ENCODE measurements at regions not wholly inside any gene's neighbourhood (a gene's known extent, or its start where the extent isn't known, plus 50 kb on each side); places are given as distances from the start of the nearest gene placed in this dataset.

DNA sequence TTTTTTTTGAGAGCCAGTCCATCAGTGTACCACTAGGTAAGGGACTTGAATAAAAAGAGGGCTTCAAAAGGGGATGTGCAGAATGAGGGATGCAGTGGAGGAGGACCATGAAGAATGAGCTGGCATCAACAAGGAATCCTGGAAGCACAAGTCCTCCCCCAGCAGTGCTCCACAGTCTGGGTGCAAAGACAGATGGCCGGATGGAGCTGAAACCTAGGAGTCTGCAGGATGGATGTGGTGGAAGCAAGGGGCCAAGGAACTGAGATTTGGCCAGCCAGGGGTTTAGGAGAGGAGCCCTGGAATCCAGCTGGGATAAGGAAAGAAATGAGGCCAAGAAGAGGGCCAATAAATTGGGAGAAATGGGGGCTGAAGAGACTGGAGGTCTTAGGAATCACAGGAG is 51.8 kb upstream of the RAB6C start:
- no peak overlapping the region for H3K9ac ChIP-seq (ENCODE audit: low read length)
- TF ChIP-seq, protein P1, sequence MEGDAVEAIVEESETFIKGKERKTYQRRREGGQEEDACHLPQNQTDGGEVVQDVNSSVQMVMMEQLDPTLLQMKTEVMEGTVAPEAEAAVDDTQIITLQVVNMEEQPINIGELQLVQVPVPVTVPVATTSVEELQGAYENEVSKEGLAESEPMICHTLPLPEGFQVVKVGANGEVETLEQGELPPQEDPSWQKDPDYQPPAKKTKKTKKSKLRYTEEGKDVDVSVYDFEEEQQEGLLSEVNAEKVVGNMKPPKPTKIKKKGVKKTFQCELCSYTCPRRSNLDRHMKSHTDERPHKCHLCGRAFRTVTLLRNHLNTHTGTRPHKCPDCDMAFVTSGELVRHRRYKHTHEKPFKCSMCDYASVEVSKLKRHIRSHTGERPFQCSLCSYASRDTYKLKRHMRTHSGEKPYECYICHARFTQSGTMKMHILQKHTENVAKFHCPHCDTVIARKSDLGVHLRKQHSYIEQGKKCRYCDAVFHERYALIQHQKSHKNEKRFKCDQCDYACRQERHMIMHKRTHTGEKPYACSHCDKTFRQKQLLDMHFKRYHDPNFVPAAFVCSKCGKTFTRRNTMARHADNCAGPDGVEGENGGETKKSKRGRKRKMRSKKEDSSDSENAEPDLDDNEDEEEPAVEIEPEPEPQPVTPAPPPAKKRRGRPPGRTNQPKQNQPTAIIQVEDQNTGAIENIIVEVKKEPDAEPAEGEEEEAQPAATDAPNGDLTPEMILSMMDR (IDR thresholded peaks at IDR 0.05; ENCODE audit: low read depth, low read length): no peak
- TF ChIP-seq EZH2phosphoT487 (IDR thresholded peaks at IDR 0.05; ENCODE audit: low read depth): no peak
- no peaks in the 10 kb centered on the region for H4K20me1 ChIP-seq (ENCODE audit: insufficient read depth, low read length)
- H2AFZ ChIP-seq (ENCODE audit: low read depth, low read length): no peak overlapping the region
- H3K9me3 ChIP-seq (ENCODE audit: insufficient read depth, low read length): no peaks in the 10 kb centered on the region
- H3K79me2 ChIP-seq (ENCODE audit: low read length): no peaks in the 10 kb centered on the region
- peaks cover 5% of the 10 kb centered on the region for H3K4me1 ChIP-seq (ENCODE audit: low read length)
- no peaks in the 10 kb centered on the region for H3K36me3 ChIP-seq (replicated peaks; ENCODE audit: low read depth, low read length)
- H3K4me2 ChIP-seq (ENCODE audit: low read length): no peak overlapping the region
- H3K27me3 ChIP-seq (ENCODE audit: low read depth, low read length): 0 out of 2 replicates have a peak, but pooled peaks cover 6% of the 10 kb centered on the region
- no peak overlapping the region for H3K27ac ChIP-seq (ENCODE audit: low read length)
- H3K4me3 ChIP-seq (ENCODE audit: low read length): no peak overlapping the region

DNA sequence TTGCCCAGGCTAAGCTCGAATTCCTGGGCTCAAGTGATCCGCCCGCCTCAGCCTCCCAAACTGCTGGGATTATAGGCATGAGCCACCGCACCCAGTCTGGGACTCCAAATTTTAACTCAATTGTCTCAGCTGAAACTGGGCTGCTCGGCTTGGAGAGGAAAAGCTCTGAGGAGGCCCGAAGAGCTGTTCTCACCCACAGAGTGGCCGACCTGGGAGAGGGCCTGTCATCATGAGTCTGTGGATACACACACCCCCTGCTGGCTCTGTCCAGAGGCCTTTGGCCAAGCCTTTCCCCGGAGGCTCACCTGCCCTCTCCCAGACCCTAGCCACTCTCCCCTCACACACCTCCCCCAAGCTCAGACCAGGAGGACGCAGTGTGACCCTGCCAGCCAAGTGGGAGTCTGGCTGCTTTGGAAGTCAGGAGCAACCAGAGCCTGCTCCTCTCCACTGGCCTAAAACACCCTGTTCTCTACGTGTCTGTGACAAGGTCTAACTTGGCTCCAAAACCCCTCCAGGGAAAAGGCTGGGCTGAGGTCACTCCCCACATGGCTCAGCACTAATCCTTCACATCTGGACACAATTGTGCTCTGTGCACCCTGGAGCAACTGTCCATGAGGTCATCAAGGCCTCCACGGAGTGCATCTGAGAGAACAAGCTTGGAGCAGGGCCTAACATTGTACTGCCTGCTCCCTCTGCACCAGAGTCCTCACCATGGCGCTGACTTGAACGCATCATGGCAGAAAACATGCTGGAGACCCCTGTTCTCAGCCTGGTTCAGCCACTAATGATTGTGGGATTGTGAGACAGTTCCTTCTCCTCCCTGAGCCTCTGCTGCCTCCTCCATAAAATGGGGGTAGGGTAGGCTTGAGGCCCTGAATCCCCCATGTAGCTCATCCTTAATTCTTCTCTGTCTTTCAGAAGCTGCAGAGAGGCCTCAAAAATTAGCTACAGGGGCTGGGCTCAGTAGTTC is 49.9 kb upstream of the RAB6C start:
- no peaks in the 10 kb centered on the region for H3K27me3 ChIP-seq (ENCODE audit: low read depth, low read length)
- H3K9me3 ChIP-seq (ENCODE audit: insufficient read depth, low read length): no peaks in the 10 kb centered on the region
- no peaks in the 10 kb centered on the region for H3K79me2 ChIP-seq (ENCODE audit: low read length)
- TF ChIP-seq, protein P1 (IDR thresholded peaks at IDR 0.05; ENCODE audit: low read depth, low read length): no peak
- no peak for TF ChIP-seq EZH2phosphoT487 (IDR thresholded peaks at IDR 0.05; ENCODE audit: low read depth)
- no peaks in the 10 kb centered on the region for H4K20me1 ChIP-seq (ENCODE audit: insufficient read depth, low read length)
- no peaks in the 10 kb centered on the region for H3K4me1 ChIP-seq (ENCODE audit: low read length)
- no peak overlapping the region for H2AFZ ChIP-seq (ENCODE audit: low read depth, low read length)
- no peaks in the 10 kb centered on the region for H3K36me3 ChIP-seq (replicated peaks; ENCODE audit: low read depth, low read length)
- H3K27ac ChIP-seq (ENCODE audit: low read length): no peak overlapping the region
- no peak overlapping the region for H3K9ac ChIP-seq (ENCODE audit: low read length)
- no peak overlapping the region for H3K4me2 ChIP-seq (ENCODE audit: low read length)
- H3K4me3 ChIP-seq (ENCODE audit: low read length): no peak overlapping the region
